Calu3 (cell line): ENCODE measurements at regions not wholly inside any gene's neighbourhood (a gene's known extent, or its start where the extent isn't known, plus 50 kb on each side); places are given as distances from the start of the nearest gene placed in this dataset.

Experiments
- BruUV-seq: library from RNA; stranded (reverse); fragments of 400-500 nt; replicated peaks from 2 replicates; lab custom pipeline; 2021; lab: Mats Ljungman, UMichigan
- CTCF ChIA-PET: fragments of 300-600 bp; sonication (Branson Sonifier 250); formaldehyde crosslinking; loops from one replicate; lab custom pipeline; 2022; ENCODE audit warnings: antibody characterized with exemption; lab: Charles Lee
- DNase-seq: peaks from one replicate; pipeline ENCODE4 v3.0.0; 2022
- H3K27ac Mint-ChIP-seq: one replicate; pipeline ENCODE4 v1.8.0; 2022; ENCODE audit warnings: mixed read lengths; ENCODE audit not compliant: unreplicated experiment
- H3K27me3 Mint-ChIP-seq: one replicate; pipeline ENCODE4 v1.8.0; 2022; ENCODE audit warnings: mixed read lengths; ENCODE audit not compliant: unreplicated experiment
- H3K36me3 Mint-ChIP-seq: one replicate; pipeline ENCODE4 v1.8.0; 2022; ENCODE audit warnings: mild to moderate bottlenecking, moderate library complexity, mixed read lengths; ENCODE audit not compliant: insufficient read depth, unreplicated experiment
- H3K4me1 Mint-ChIP-seq: one replicate; pipeline ENCODE4 v1.8.0; 2022; ENCODE audit warnings: mild to moderate bottlenecking, low read depth, mixed read lengths; ENCODE audit not compliant: unreplicated experiment
- H3K4me3 Mint-ChIP-seq: one replicate; pipeline ENCODE4 v1.8.0; 2022; ENCODE audit warnings: mild to moderate bottlenecking, low read depth, moderate library complexity, mixed read lengths; ENCODE audit not compliant: unreplicated experiment
- H3K9me3 Mint-ChIP-seq: one replicate; pipeline ENCODE4 v1.8.0; 2022; ENCODE audit warnings: low read depth, mixed read lengths; ENCODE audit not compliant: unreplicated experiment
- intact Hi-C: fragments of 100-400 bp; cut with micrococcal nuclease; formaldehyde crosslinking; loops from one replicate; pipeline ENCODE4 v1.10.0; 2022; ENCODE audit not compliant: unreplicated experiment
- TF ChIP-seq, protein P1 (sequence below): fragments of 200-600 bp; IDR thresholded peaks from one replicate; pipeline ENCODE4 v1.8.0; 2022; ENCODE audit warnings: antibody characterized with exemption; ENCODE audit not compliant: unreplicated experiment

DNA sequence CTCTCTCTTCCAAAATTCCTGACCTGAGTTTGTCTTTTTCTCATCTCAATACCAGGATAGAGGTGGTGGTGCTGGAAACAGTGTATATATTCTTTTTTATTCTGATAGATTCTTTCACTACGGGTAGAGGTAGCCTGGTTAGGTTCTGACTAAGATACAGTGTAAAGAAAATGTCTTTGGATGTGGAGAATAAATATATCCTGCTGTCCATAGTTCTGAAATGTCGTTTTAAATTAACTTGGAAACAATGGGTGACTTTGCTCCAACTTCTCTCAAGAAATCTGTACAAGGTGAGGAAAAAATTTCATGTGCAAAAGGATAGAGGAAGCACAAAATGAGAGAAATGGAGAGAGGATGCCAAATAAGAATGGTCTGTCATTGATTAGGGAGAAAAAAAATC lies 546.1 kb downstream of the GBA3 start:
- Mint-ChIP-seq H3K4me1 (no peaks in the 10 kb centered on the region), H3K27ac (no peak overlapping the region), H3K4me3 (no peak overlapping the region), H3K9me3 (no peaks in the 10 kb centered on the region), H3K36me3 (no peaks in the 10 kb centered on the region), H3K27me3 (no peaks in the 10 kb centered on the region)
- CTCF ChIA-PET, result no interaction called here
- DNase-seq, result no peak
- TF ChIP-seq, protein P1, sequence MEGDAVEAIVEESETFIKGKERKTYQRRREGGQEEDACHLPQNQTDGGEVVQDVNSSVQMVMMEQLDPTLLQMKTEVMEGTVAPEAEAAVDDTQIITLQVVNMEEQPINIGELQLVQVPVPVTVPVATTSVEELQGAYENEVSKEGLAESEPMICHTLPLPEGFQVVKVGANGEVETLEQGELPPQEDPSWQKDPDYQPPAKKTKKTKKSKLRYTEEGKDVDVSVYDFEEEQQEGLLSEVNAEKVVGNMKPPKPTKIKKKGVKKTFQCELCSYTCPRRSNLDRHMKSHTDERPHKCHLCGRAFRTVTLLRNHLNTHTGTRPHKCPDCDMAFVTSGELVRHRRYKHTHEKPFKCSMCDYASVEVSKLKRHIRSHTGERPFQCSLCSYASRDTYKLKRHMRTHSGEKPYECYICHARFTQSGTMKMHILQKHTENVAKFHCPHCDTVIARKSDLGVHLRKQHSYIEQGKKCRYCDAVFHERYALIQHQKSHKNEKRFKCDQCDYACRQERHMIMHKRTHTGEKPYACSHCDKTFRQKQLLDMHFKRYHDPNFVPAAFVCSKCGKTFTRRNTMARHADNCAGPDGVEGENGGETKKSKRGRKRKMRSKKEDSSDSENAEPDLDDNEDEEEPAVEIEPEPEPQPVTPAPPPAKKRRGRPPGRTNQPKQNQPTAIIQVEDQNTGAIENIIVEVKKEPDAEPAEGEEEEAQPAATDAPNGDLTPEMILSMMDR, result no peak
- no TSS peak for BruUV-seq
- intact Hi-C loops, result no loop called here

DNA sequence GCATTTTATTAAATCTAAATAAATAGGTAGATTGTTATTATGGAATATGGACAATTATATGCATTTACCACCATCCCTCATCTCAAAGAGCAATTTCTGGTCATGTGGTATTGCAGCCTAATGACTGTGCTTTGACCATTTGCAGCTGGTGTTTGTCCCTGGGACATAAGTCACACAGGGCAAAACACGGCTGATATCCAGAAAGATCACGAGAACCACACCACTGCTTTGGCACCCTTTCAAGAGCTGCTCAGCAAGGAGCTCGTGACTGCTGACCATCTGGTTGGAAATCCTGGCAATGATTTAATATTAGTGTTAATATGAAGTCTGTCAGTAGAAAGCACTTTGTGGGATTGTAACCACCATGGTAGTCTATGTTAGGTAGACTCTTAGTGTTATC lies 545.0 kb downstream of the GBA3 start:
- no peaks in the 10 kb centered on the region for H3K4me1 Mint-ChIP-seq
- CTCF ChIA-PET, result no interaction called here
- no peak overlapping the region for H3K4me3 Mint-ChIP-seq
- DNase-seq, result no peak
- H3K27ac Mint-ChIP-seq, result no peak overlapping the region
- no peaks in the 10 kb centered on the region for H3K9me3 Mint-ChIP-seq
- H3K36me3 Mint-ChIP-seq, result no peaks in the 10 kb centered on the region
- TF ChIP-seq, protein P1, result no peak
- H3K27me3 Mint-ChIP-seq, result no peaks in the 10 kb centered on the region
- no TSS peak for BruUV-seq
- intact Hi-C loops, result no loop called here

DNA sequence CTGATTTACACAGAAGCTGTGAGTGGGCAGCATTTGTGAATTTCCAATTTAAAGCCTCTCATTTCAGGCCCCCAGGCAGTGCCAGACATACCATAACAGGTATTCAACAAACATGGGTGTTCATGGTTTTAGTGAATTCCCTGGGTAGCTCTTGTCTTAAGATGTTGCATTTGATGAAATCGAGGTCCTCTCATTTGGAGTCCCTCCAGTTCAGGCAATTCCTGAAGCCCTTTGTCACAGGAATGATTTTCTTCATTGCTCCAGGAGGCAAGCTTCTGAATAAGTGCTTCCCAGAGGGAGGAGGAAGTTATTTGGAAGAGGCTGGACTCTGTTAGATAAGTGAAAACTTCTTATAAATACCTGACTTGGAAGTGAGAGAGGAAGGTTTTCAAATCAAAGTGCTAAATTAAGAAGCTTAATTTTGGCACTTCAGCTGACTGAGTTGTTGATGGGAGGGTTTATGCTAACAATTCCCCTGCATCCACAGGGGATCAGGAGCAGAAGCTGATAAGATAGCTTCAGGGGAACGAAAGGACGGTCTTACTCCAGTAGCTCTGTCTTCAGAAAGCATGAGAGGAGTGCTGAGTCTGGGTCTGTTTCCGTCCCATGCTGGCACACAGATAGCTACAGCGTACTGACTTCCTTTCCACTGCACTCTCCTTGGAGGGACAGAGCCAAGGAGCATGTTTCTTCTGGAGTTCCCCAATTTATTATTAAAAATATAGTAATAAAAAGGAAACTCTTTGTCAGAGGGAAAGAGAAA lies 543.1 kb downstream of the GBA3 start:
- H3K4me3 Mint-ChIP-seq, result no peak overlapping the region
- TF ChIP-seq, protein P1, result no peak
- DNase-seq, result no peak
- H3K27ac Mint-ChIP-seq, result no peak overlapping the region
- intact Hi-C loops, result no loop called here
- no peaks in the 10 kb centered on the region for H3K9me3 Mint-ChIP-seq
- BruUV-seq, result no TSS peak
- H3K27me3 Mint-ChIP-seq, result no peaks in the 10 kb centered on the region
- H3K4me1 Mint-ChIP-seq, result no peaks in the 10 kb centered on the region
- no peaks in the 10 kb centered on the region for H3K36me3 Mint-ChIP-seq
- CTCF ChIA-PET, result no interaction called here

DNA sequence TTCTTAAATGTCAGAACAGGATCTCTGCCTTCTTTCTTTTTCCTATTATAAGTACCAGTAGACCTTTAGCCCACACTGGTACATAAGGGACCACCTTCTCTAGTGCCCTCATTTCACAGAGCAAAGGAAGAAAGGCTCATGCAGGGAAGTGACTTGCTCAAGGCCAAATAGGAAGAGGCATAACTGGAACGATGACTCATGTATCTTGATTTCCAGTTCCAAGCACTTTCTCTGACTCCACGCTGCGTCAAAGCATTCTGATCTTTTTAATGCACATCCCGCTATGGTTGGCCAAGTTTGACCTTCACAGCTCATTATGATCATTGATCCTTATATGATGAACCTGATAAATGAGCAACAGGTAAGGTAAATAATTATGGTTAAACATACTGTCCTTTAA lies 542.0 kb downstream of the GBA3 start:
- no peak for DNase-seq
- Mint-ChIP-seq H3K27ac (no peak overlapping the region), H3K36me3 (no peaks in the 10 kb centered on the region), H3K9me3 (no peaks in the 10 kb centered on the region), H3K27me3 (no peaks in the 10 kb centered on the region), H3K4me1 (no peaks in the 10 kb centered on the region), H3K4me3 (no peak overlapping the region)
- TF ChIP-seq, protein P1, result no peak
- CTCF ChIA-PET, result interaction anchor here (0.6 kb wide), 1 partner anchor 78 kb away, joined by 5 read pairs; no protein-coding TSS in a partner anchor
- no TSS peak for BruUV-seq
- intact Hi-C loops, result no loop called here
